ENCODE measurements at regions not wholly inside any gene's neighbourhood (a gene's known extent, or its start where the extent isn't known, plus 50 kb on each side); places are given as distances from the start of the nearest gene placed in this dataset.
"Not testable (repeated sequence)": the region's sequence is repeated elsewhere in the genome, so short reads cannot be mapped to it uniquely, and the experiment has no call there.

DNA sequence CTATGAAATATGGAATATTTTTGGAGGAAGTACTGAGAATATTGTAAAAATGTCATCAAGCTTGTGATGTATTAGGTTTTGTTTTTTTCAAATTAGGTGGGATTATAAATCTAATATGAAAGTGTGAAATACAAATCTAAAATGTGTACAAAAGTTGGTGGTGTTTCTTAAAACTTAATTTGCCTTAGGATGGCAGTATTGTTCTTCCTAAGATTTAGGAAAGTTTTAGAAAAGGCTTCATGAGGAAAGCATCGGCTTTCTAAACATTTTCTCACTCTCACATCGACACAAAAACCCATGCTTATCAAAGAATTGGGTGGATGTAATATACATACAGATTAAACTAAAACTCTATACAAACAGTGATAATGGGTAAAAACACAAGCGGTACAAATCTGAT is 972.0 kb upstream of the PCDH20 start:
- DNase-seq = no peak

DNA sequence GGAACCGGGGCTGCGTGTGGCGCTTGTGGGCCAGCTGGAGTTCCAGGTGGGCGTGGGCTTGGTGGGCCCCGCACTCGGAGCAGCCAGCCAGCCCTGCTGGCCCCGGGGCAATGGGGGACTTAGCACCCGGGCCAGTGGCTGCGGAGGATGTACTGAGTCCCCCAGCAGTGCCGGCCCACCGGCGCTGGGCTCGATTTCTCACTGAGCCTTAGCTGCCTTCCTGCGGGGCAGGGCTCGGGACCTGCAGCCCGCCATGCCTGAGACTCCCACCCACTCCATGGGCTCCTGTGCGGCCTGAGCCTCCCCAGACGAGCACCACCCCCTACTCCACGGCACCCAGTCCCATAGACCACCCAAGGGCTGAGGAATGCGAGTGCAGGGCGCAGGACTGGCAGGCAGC is 963.6 kb upstream of the PCDH20 start:
- not testable (repeated sequence) for DNase-seq

DNA sequence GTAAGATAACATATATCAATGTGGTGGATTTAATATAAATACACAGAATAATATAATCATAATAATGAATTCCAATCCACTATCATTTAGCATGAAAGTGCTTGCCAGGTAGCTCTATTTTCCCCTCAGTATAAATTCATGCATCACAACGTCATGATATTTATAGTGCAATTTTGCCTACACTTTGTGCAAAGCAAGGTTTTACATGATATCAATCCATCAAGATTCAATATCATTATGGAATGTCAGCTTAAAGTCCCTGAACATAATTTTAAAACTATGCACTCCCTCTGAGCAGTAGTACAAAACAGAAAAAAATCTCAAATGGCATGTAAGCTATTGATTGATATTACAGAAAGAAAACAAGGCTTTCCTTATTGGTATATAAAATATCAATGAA is 962.2 kb upstream of the PCDH20 start:
- DNase-seq = no peak

DNA sequence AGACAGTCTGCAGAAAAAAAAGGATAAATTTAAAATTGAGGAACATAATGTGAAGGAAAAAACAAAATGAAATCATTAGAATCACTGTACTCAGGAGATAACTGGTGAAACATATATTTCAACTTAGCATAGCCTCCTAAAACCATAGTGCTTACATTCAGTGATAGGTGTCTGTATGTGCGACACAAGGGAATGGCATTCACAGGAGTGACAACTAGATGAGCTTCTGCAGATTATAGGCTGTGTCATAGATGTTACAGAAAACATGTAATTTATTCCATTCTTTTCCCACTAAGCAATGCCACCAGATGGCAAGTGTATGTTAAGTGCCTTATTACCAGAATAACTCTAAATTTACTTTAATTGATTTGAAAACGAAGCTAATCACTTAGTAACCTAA is 960.0 kb upstream of the PCDH20 start:
- DNase-seq = no peak

DNA sequence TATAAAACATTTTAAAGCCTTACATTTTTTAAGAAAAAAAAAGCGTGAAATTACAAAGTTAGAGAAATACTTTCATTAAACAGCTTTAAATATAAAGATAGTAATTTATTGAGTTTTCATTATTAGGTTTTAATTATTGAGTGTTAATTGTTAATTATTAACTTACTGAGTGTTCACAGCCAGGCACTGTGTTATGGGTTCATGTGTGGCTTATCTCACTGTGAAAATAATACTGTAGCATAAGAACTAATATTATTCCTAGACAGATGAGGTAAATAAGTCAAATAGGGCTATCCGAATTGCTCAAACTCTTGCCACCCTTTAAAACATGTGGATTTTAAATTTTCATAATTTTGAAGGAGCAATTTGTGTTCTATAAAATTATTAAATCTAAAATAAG is 956.1 kb upstream of the PCDH20 start:
- no peak for DNase-seq

DNA sequence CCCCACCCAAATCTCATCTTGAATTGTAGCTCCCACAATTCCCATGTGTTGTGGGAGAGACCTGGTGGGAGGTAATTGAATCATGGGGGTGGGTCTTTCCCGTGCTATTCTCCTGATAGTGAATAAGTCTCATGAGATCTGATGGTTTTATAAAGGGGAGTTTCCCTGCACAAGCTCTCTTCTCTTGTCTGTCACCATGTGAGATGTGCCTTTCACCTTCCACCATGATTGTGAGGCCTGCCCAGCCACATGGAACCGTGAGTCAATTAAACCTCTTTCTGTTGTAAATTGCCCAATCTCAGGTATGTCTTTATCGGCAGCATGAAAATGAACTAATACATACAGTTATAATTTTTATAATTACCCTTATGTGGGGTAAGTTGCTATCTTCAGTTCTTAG is 952.3 kb upstream of the PCDH20 start:
- not testable (repeated sequence) for DNase-seq

DNA sequence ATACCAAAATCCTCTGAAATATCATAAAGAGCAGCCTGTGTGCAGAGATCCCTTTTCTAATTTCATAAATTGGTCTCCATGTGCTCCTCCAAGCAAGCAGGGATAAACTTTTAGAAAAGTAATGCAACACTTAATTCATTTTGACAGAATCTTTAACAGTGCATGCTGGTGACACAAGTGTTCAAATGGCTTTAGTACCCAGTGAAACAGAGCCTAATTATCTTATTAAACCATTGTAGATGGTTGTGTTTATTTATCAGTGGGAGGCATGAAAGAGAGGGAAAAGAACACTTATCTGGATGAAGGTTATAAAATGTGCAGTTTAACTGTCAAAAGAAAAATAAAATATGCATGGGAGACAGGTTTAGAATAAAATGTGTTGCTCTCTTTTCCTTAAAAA is 945.0 kb upstream of the PCDH20 start:
- no peak for DNase-seq

DNA sequence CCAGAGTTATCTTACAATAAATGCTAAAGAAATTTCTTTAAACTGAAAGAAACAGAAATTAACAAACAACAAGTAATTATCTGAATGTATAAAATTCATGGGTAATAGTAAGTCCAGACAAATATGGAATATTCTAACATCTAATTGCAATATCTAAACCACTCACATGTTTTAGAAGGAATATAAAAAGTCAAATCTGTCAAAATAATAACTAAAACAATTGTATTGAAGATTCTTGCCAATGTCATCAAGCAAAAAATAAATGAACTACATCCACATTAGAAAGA is 942.9 kb upstream of the PCDH20 start:
- no peak for DNase-seq

DNA sequence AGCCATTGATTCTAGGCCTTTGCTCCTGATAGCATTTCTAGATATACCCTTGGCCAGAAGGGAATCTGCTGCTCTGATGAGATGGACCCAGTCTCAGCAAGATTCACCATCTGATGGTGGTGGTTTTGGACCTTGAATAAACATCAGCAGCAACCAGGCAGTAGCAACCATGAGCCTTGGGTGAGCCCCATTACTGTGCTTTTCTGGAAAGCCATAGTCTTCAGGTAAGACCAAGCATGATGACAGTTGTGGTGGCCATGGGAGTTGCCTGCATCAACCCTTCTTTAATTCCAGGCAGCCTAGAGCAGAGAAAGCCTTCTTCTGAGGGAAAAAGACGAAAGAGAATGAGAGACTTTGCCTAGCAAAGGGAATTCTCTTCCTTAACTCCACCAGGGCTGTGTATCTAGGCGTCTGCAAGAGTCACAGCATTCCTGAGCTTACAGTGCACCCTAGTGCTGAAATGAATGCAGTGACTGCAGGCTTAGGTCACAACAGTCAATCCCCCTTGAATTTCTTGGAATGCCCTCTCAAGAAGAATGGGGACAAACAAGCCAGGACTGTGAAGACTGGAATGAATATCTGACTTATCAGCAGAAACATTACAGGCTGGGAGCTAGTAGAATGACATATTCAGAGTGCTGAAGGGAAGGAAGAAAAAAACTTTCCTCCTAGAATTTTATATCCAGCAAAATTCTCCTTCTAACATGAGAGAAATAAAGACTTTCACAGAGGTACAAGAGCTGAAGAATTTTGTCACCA is 942.4 kb upstream of the PCDH20 start:
- no peak for DNase-seq

DNA sequence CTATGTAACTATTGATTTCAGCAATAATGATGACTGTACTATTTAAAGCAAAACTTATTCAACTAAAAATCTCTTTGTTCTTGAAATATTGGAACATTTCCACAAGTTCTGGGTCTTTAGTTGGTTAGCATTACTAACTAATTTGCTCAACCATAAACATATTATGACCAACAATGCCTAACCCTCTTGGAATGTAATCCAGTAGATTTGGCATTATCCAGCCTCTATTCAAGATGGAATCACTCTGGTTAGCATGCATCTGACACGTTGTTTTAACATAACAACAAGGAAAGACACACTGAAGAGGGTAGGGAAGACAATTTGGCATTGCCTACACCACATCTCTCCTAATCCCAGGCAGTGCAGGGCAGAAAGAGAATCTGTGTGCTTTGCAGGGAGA is 941.3 kb upstream of the PCDH20 start:
- DNase-seq = no peak

DNA sequence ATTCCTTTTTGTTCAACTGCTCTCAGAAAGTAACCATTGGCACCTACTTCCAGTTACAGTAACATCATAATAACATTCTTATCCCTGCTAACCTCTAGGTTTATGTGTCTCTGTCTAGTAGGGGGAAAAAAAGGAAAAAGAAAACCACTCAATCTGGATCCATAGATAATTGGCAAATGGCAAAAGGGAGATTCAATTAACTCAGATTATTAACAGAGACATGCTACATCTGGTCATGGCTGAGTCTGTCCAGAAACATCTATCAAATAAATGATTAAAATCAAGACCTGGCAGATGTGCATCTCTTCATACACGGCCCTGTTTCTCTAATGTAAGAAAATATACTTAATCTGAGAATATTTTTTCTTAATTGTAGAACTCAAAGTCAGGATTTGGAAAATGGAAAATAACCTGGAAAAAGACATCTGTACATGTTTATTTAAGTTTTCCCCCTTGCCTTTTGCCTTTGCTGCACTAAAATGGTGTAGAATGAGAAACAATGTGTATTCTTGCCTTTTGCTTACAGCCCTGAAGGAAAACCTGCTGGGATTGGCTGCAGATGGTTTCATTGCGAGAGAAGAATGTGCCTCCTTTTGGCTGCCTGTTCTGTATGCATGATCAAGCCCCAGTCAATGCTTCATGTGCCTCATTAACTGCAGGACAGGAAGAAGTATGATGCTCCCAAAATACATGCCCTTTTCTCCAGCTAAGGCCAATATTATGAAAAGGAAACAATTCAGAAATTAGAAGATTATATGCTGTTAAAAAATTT is 921.6 kb upstream of the PCDH20 start:
- no peak for DNase-seq

DNA sequence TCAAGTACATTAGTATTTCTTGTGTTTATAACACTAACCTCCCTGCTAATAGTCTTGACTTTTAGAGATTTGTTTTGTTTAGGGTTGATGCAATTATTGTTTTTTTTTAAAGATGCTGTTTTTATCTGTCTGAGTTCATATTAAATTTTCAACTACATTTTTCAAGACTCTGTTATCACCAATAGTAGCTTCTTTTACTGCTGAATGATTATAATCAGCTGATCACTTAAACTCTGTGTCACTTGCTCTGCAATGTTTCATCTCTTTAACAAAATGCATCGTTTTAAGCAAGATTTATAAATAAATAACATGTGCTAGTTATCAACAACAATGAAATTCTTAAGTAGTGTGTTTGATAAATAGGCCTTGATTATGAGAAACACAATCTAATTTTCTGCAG is 920.9 kb upstream of the PCDH20 start:
- DNase-seq = no peak

DNA sequence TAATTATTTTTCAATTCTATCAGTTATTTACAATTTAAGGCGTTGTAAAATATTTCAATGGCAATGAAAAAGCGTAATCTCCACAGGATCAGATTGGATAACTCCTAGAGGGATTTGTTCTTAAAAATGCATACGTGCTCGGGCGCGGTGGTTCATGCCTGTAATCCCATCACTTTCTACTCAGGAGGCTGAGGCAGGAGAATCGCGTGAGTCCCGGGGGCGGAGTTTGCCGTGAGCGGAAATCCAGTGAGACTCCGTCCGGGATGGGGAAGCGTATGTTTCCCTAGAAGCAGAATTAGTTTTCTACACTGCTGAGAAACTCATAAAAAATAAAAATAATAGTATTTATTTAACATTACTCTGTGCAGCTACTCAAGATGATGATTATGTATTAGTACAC is 917.8 kb upstream of the PCDH20 start:
- DNase-seq = no peak

DNA sequence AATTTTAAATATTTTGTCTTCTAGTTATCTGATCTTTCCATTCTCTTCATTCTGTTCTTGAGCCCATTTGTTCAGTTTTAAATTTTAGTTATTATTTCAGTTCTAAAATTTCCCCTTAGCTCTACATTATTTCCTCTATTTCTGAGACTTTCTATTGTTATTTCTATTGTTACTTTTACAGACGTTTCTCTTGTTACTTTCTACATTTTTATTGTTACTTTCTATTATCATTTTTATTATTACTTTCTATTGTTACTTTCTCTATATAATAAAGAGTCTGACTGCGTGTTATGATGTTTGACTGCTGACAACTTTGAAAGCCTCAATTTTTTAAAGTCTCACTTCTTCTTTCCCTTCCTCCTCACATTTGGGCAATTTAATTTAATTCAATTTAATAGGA is 915.7 kb upstream of the PCDH20 start:
- no peak for DNase-seq

DNA sequence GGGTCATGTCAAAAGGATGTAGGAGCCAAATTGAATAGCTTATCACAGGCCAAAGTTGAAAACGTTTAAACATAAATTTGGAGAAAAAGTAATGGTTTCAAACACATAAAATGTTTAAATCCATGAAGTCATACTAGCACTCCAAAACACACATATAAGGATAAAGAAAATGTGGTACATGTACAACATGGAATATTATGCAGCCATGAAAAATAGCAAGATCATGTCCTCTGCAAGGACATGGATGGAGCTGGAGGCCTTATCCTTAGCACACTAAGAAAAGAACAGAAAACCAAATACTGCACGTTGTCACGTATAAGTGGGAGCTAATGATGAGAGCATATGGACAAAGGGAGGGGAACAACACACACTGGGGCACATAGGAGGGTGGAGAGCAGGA is 911.7 kb upstream of the PCDH20 start:
- DNase-seq = no peak

DNA sequence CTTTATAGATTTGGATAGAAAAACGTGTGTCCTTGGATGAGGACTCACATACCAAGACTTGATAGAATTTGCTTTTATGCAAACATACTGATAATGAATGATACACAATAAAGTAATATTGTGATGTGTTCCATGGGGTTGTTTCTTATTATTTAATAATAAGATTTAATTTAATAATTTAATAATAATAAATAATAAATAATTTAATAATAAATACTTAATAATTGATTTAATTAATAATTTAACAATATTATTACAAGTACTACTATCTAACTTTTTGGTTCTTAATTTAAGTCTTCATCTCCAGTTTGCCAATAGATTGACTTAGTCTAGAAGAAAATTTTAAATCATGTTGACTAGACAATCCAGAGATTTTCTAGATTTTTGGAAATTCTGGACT is 909.2 kb upstream of the PCDH20 start:
- no peak for DNase-seq

DNA sequence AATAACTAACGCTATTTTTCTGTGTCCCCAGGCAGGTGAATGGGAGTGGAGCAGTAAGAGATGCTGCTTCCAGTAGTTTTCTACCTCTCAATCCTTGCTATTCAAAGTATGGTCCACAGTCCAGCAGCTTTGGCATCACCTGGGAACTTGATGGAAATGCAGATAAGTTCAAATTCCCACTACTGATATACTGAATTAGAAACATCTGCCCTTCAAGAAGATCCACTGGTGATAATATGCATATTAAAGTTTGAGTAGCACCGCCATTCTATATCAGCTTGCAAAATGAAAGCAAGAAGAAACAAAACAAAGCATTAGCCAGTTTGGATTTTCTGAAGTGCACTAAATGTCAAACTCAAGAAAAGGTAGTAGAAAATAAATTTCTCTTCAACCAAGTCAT is 906.2 kb upstream of the PCDH20 start:
- DNase-seq = no peak

DNA sequence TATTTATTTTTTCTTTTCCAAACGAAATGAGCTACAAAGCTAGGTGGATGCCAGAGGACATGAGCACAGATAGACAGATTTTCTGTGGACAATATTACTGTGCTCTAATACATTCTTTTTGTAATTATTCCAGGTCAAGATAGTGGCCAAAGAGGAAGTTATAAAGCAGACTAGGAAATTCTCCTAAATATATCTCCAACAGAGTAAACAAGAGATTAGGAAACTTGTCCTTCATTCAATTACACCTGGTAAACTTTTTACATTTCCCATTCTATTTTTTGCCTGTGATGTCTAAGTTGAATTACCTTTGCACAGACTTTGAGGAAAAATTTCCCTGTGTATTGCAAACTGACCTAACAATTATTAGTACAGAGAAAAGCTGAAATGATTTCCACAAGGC is 905.5 kb upstream of the PCDH20 start:
- no peak for DNase-seq

DNA sequence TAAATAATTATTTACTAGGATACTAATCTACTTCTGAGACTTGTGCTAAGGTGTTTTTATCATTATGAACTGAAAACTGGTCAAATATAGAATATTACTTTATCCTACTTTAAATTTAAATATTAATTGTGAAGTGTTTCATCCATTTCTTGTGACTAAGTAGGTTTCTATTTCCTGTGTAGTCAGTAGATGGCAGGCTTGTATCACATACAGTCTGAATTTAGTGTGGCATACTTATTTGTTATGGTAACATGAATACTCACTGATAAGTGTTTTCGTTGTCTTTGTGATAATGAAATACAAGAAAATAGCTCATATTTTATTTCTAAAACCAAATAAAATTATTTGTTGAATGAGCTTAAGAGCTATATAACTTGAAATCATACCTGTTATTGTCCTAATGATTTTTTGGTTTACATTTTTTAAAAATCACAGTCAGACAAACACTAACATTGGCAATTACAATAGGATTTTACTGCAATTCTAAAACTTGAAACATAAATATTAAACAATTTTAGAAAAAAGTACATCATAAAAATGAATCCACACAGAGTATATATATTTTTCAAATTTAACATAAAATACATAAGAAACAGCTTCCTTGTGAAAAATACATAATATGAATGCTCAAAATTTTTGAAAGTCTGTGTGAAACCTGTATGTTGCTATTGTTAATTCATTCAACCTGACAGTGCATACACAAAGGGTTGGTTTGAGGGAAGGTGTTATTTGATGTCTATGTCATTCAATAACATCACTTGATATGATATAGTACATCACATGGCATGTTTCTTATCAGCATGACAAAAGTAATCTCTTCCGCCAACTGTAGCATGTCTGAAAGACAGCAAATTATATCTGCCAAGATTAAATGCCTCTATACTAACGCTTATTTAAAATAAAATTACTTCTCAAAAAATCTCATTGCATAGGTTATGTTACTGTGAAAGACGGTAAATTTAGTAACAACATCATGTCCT is 904.8 kb upstream of the PCDH20 start:
- no peak for DNase-seq

DNA sequence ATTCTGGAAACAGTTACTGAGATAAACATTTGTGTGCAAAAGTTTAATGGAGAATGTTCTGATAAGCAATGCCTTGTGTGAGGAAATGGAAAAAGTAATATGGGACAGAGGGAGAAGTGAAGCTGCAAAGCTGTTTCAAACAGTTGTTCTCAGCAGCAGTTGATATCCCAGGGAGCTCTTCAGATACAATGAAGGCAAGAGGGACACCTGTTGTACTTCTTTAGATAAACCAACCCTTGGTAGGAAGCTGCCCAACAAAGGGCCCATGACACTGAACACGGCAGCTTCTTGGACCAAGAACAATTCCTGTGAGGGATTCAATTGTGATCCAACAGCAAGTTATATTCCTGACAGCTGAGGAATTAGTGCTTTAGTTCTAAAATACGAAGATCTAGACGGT is 894.3 kb upstream of the PCDH20 start:
- DNase-seq = no peak

DNA sequence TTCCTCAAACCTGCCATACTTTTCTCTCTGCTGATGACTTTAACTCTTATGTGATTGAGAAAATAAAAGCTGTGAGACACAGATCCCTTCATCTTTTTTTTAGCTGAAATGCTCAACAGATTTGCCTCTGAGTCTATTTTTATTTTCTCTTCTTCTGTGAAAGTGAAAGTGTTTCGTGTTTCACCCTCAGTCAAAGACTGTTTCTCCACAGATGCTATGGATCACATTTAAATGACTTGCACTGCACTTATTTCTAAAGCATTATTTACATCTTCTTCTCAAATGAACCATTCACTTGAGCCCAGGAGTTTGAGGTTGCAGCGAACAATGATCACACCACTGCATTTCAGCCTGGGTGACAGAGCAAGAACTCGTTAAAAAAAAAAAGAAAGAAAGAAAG is 890.1 kb upstream of the PCDH20 start:
- DNase-seq = no peak

DNA sequence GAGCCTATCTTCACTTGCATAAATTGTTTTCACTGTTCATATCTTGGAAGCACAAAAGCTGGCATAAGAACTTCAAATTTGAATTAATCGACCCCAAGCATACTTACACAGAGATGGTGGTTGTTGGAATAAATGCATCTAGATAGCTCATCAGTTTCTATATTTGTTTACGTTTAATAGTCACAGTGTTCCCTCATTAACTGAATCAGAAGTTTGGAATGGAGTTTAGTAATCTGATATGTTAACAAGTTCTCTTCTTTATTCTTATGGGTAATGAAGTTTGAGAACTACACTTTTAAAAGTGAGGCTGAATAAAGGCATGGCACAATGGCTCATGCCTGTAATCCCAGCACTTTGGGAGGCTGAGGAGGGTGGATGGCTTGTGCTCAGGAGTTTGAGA is 886.7 kb upstream of the PCDH20 start:
- no peak for DNase-seq

DNA sequence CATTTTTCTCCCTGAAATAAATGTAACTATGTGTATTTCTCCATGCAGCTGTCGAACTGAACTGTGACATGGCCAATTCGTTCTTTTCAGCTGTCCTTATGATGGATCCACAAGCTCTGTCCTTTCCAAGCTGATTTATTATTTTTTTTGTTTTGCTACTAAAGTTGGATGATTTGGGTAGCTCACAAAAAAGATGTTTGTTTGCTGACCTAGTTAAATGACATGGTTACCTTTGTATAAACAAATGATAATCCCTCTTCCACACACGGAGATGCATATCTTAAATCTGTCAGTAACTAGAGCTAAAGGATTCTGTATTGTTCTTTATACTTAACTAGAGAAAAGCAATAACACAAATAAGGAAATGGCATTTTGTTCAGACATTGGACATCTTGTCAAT is 884.3 kb upstream of the PCDH20 start:
- no peak for DNase-seq

DNA sequence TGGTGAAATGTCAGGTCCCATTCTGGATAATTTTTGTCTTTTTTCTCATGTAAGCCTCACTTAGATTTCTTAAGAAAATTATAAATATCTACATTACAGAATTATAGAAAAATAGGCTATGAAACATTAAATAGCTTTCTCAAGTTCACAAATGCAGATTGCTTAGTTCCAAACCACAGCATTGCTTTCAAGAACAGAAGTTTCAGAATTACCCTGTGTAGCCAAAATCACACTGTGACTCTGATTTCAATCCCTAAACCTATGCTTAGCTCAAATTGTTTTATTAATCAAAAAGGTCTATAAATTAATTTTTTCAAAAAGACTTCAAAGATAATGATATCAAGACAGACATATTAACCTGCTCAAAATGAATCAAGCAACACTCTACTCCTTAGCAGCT is 881.2 kb upstream of the PCDH20 start:
- no peak for DNase-seq

Data from T-helper 1 cell (primary cell).